H1 (cell line): ENCODE measurements at regions not wholly inside any gene's neighbourhood (a gene's known extent, or its start where the extent isn't known, plus 50 kb on each side); places are given as distances from the start of the nearest gene placed in this dataset.
"Not testable (repeated sequence)": the region's sequence is repeated elsewhere in the genome, so short reads cannot be mapped to it uniquely, and the experiment has no call there.

Source experiments
- CTCF ChIA-PET: fragments of 300-600 bp; sonication (Branson Sonifier 250); formaldehyde crosslinking; loops from one replicate; lab custom pipeline; 2021; ENCODE audit not compliant: partially characterized antibody; lab: Charles Lee
- POLR2A ChIA-PET: fragments of 300-600 bp; sonication (Branson Sonifier 250); formaldehyde crosslinking; loops from one replicate; lab custom pipeline; 2021; ENCODE audit warnings: inconsistent platforms; ENCODE audit not compliant: partially characterized antibody; lab: Charles Lee
- DNase-seq, 2 experiments: peaks; one replicate each; pipeline versions ENCODE4 v3.0.0 to v3.0.0-alpha.2; 2010 to 2022; ENCODE audit warnings: low spot score in 2 of 2, low read depth in 1 of 2, mixed read lengths in 1 of 2
- FAIRE-seq: peaks from 2 replicates; lab custom pipeline; 2011; peaks lifted over from hg19 to GRCh38; lab: Jason Lieb, UNC
- H2AFZ ChIP-seq: 2 replicates; pipeline ENCODE4 v1.8.1; 2012; ENCODE audit warnings: low read length, inconsistent platforms
- H2AK5ac ChIP-seq: 2 replicates; pipeline ENCODE4 v1.6.1; 2013; ENCODE audit warnings: low read depth, low read length
- H2BK120ac ChIP-seq: replicated peaks from 2 replicates; pipeline ENCODE3; 2013; ENCODE audit warnings: low read depth, low read length, inconsistent platforms
- H2BK12ac ChIP-seq: 2 replicates; pipeline ENCODE4 v1.6.1; 2013; ENCODE audit warnings: low read depth, low read length
- H2BK15ac ChIP-seq: 2 replicates; pipeline ENCODE4 v1.6.1; 2013; ENCODE audit warnings: low read length
- H2BK20ac ChIP-seq: 2 replicates; pipeline ENCODE4 v1.6.1; 2013; ENCODE audit warnings: low read length
- H2BK5ac ChIP-seq: 2 replicates; pipeline ENCODE4 v1.6.1; 2013; ENCODE audit warnings: low read depth, low read length
- H3K14ac ChIP-seq: 2 replicates; pipeline ENCODE4 v1.6.1; 2013; ENCODE audit warnings: inconsistent platforms; ENCODE audit not compliant: insufficient read length
- H3K18ac ChIP-seq: 2 replicates; pipeline ENCODE4 v1.6.1; 2013; ENCODE audit warnings: low read length; ENCODE audit errors: extremely low read depth
- H3K23ac ChIP-seq: 2 replicates; pipeline ENCODE4 v1.6.1; 2013; ENCODE audit warnings: inconsistent platforms; ENCODE audit not compliant: insufficient read length
- H3K23me2 ChIP-seq: 2 replicates; pipeline ENCODE4 v1.6.1; 2013; ENCODE audit warnings: low read depth, low read length
- H3K27ac ChIP-seq: 2 replicates; pipeline ENCODE4 v1.6.1; 2011; ENCODE audit warnings: low read depth, low read length, inconsistent platforms
- H3K27me3 ChIP-seq, 4 experiments: replicated peaks in 1 of 4; 1 replicate in 1 of 4; 2 replicates in 3 of 4; pipeline versions ENCODE4 v1.6.1 to v1.8.1; 2011 to 2013; ENCODE audit warnings: low read length in 3 of 4, mild to moderate bottlenecking in 3 of 4, inconsistent platforms in 2 of 4, mixed read lengths in 2 of 4, moderate library complexity in 1 of 4; ENCODE audit not compliant: control insufficient read depth in 3 of 4, insufficient read depth in 3 of 4; ENCODE audit errors: extremely low read depth in 1 of 4
- H3K36me3 ChIP-seq, 4 experiments: 2 replicates each; pipeline versions ENCODE4 v1.6.1 to v1.8.1; 2011 to 2013; ENCODE audit warnings: mild to moderate bottlenecking in 4 of 4, low read length in 3 of 4, moderate library complexity in 2 of 4, control low read depth in 1 of 4, inconsistent platforms in 1 of 4; ENCODE audit not compliant: insufficient read depth in 4 of 4, control insufficient read depth in 2 of 4
- H3K4ac ChIP-seq: replicated peaks from 2 replicates; pipeline ENCODE3; 2013; ENCODE audit warnings: low read length, low read depth, mixed read lengths, inconsistent platforms; ENCODE audit not compliant: insufficient read length
- H3K4me1 ChIP-seq, 4 experiments: replicated peaks in 1 of 4; 1 replicate in 1 of 4; 2 replicates in 3 of 4; pipeline versions ENCODE4 v1.6.1 to v1.8.1; 2011 to 2013; ENCODE audit warnings: low read length in 3 of 4, inconsistent platforms in 2 of 4, mixed read lengths in 1 of 4; ENCODE audit not compliant: insufficient read depth in 4 of 4, control insufficient read depth in 3 of 4
- H3K4me2 ChIP-seq, 2 experiments: 2 replicates each; pipeline versions ENCODE4 v1.6.1 to v1.8.1; 2011 to 2013; ENCODE audit warnings: low read depth in 2 of 2, low read length in 2 of 2, control low read depth in 1 of 2, inconsistent platforms in 1 of 2, mild to moderate bottlenecking in 1 of 2; ENCODE audit not compliant: insufficient read depth in 1 of 2
- H3K4me3 ChIP-seq, 4 experiments: fragments of 200-600, 300-600 bp in 1 of 4; sonication (generic), shearing (Covaris generic), sonication (Bioruptor Twin) in 1 of 4; 2 replicates each; pipeline versions ENCODE4 v1.5.1 to v1.8.1; 2011 to 2016; ENCODE audit warnings: low read length in 4 of 4, low read depth in 3 of 4, control low read depth in 2 of 4, inconsistent platforms in 2 of 4, mild to moderate bottlenecking in 2 of 4, mixed read lengths in 1 of 4, moderate library complexity in 1 of 4; ENCODE audit not compliant: insufficient read depth in 2 of 4; ENCODE audit errors: extremely low read depth in 1 of 4
- H3K56ac ChIP-seq: replicated peaks from 2 replicates; pipeline ENCODE3; 2013; ENCODE audit warnings: low read depth, mild to moderate bottlenecking, mixed read lengths, low read length, inconsistent platforms; ENCODE audit not compliant: insufficient read length
- H3K79me1 ChIP-seq: 2 replicates; pipeline ENCODE4 v1.6.1; 2013; ENCODE audit warnings: low read depth, low read length, control low read depth
- H3K79me2 ChIP-seq, 2 experiments: 2 replicates each; pipeline versions ENCODE4 v1.6.1 to v1.8.1; 2012 to 2013; ENCODE audit warnings: low read length in 2 of 2, mild to moderate bottlenecking in 2 of 2, inconsistent platforms in 1 of 2; ENCODE audit not compliant: insufficient read depth in 2 of 2, control insufficient read depth in 1 of 2
- H3K9ac ChIP-seq, 4 experiments: replicated peaks in 1 of 4; 1 replicate in 1 of 4; 2 replicates in 3 of 4; pipeline versions ENCODE4 v1.6.1 to v1.8.1; 2011 to 2013; ENCODE audit warnings: low read depth in 3 of 4, low read length in 3 of 4, control low read depth in 2 of 4, mild to moderate bottlenecking in 2 of 4, moderate library complexity in 2 of 4, inconsistent platforms in 1 of 4; ENCODE audit errors: extremely low read depth in 1 of 4
- H3K9me3 ChIP-seq, 2 experiments: 2 replicates each; pipeline versions ENCODE4 v1.6.1 to v1.8.1; 2012 to 2013; ENCODE audit warnings: mild to moderate bottlenecking in 2 of 2, moderate library complexity in 2 of 2, control low read depth in 1 of 2, inconsistent platforms in 1 of 2, low read depth in 1 of 2, low read length in 1 of 2, mixed read lengths in 1 of 2; ENCODE audit not compliant: insufficient read depth in 2 of 2
- H4K20me1 ChIP-seq, 2 experiments: replicated peaks in 1 of 2; 2 replicates each; pipeline versions ENCODE3 to v1.8.1; 2011 to 2013; ENCODE audit warnings: inconsistent platforms in 2 of 2, low read length in 2 of 2, mild to moderate bottlenecking in 1 of 2; ENCODE audit not compliant: insufficient read depth in 2 of 2, control insufficient read depth in 1 of 2
- H4K5ac ChIP-seq: 2 replicates; pipeline ENCODE4 v1.6.1; 2013; ENCODE audit warnings: low read length, low read depth, mixed read lengths, inconsistent platforms; ENCODE audit not compliant: insufficient read length
- H4K8ac ChIP-seq: 2 replicates; pipeline ENCODE4 v1.8.0; 2013; ENCODE audit warnings: mild to moderate bottlenecking, moderate library complexity, low read length, inconsistent platforms; ENCODE audit not compliant: insufficient read depth; ENCODE audit errors: extremely low read depth
- H4K91ac ChIP-seq: replicated peaks from 2 replicates; pipeline ENCODE3; 2013; ENCODE audit warnings: low read length, mixed read lengths, inconsistent platforms; ENCODE audit not compliant: insufficient read length
- ATF3 ChIP-seq: IDR thresholded peaks from 2 replicates; pipeline ENCODE4 v1.6.1; 2011; ENCODE audit warnings: low read depth, mild to moderate bottlenecking, low read length; ENCODE audit not compliant: insufficient read depth
- CTCF ChIP-seq, 3 experiments: IDR thresholded peaks; 1 replicate in 2 of 3; 2 replicates in 1 of 3; pipeline versions ENCODE4 v1.5.1 to v1.6.1; 2011; ENCODE audit warnings: low read length in 3 of 3, mild to moderate bottlenecking in 3 of 3, inconsistent platforms in 2 of 3, low read depth in 1 of 3, moderate library complexity in 1 of 3; ENCODE audit not compliant: insufficient read depth in 1 of 3; ENCODE audit errors: control extremely low read depth in 1 of 3
- POLR2A ChIP-seq, 2 experiments: IDR thresholded peaks; 1 replicate in 1 of 2; 2 replicates in 1 of 2; pipeline ENCODE4 v1.6.1; 2011; ENCODE audit warnings: low read depth in 2 of 2, low read length in 2 of 2, mild to moderate bottlenecking in 2 of 2; ENCODE audit errors: control extremely low read depth in 1 of 2
- POLR2AphosphoS5 ChIP-seq: IDR thresholded peaks from 2 replicates; pipeline ENCODE4 v1.6.1; 2011; ENCODE audit warnings: low read depth, low read length
- SIRT6 ChIP-seq: IDR thresholded peaks from one replicate; pipeline ENCODE4 v1.7.1; 2012; ENCODE audit warnings: low read length, inconsistent platforms
- SUZ12 ChIP-seq: fragments of 200-600 bp; sonication (generic); IDR thresholded peaks from 2 replicates; pipeline ENCODE4 v1.6.1; 2012; ENCODE audit warnings: mild to moderate bottlenecking, inconsistent platforms, low read length, moderate library complexity, mixed read lengths
- TAF7 ChIP-seq: optimal IDR thresholded peaks from 2 replicates; pipeline ENCODE3; 2011; ENCODE audit warnings: low read depth, mild to moderate bottlenecking, inconsistent platforms, low read length, moderate library complexity, borderline replicate concordance
- TCF12 ChIP-seq: IDR thresholded peaks from 2 replicates; pipeline ENCODE4 v1.6.1; 2011; ENCODE audit warnings: low read depth, mild to moderate bottlenecking, low read length
- YY1 ChIP-seq: IDR thresholded peaks from 2 replicates; pipeline ENCODE4 v1.6.1; 2011; ENCODE audit warnings: low read depth, mild to moderate bottlenecking, low read length
- WGBS, 2 experiments: shearing (Covaris generic) in 1 of 2; methylation state at CpG; one replicate each; pipeline versions ENCODE4 v1.1.6 to v1.1.7; 2013 to 2015; ENCODE audit warnings: low lambda C conversion rate in 2 of 2, mixed read lengths in 2 of 2, inconsistent platforms in 1 of 2, low coverage in 1 of 2, missing lambda C conversion rate in 1 of 2; ENCODE audit not compliant: insufficient replicate concordance in 2 of 2, insufficient coverage in 1 of 2, insufficient read length in 1 of 2; ENCODE audit errors: extremely low coverage in 1 of 2, missing lambda C conversion rate in 1 of 2; 5-methylcytosine and 5-hydroxymethylcytosine counted together

- TF ChIP-seq CTCF (IDR thresholded peaks at IDR 0.05; ENCODE audit: control extremely low read depth in 1 of 3, insufficient read depth in 1 of 3, low read depth in 1 of 3, low read length in 3 of 3) (no peak), TAF7 (no peak), SUZ12 (no peak), POLR2A (IDR thresholded peaks at IDR 0.05; ENCODE audit: control extremely low read depth in 1 of 2, low read depth in 2 of 2, low read length in 2 of 2) (no peak), POLR2AphosphoS5 (no peak), YY1 (no peak), TCF12 (no peak), SIRT6 (no peak), ATF3 (no peak)
- TF ChIP-seq, all 59 proteins: peak for 0
Measured at GRCh38 chr2:132009177-132009873, 152.4 kb downstream of the ANKRD30BL start (continued).

GRCh38 chr2:131990751-131991150 lies 171.0 kb downstream of the ANKRD30BL start:
- H3K9me3 ChIP-seq, H2AFZ ChIP-seq, H3K23me2 ChIP-seq, H3K56ac ChIP-seq, H4K8ac ChIP-seq, H2AK5ac ChIP-seq, H2BK12ac ChIP-seq, H2BK120ac ChIP-seq, POLR2A ChIA-PET, H3K4me1 ChIP-seq, H3K79me2 ChIP-seq, H4K20me1 ChIP-seq, H3K36me3 ChIP-seq, H3K18ac ChIP-seq, H3K4ac ChIP-seq, H2BK20ac ChIP-seq, CTCF ChIA-PET, H3K14ac ChIP-seq, H2BK5ac ChIP-seq, H3K4me2 ChIP-seq, H3K9ac ChIP-seq, DNase-seq, H4K91ac ChIP-seq, H2BK15ac ChIP-seq, H4K5ac ChIP-seq, H3K4me3 ChIP-seq, H3K27me3 ChIP-seq, FAIRE-seq, H3K23ac ChIP-seq, H3K27ac ChIP-seq, H3K79me1 ChIP-seq: not testable (repeated sequence)
- 50% methylated on average over 1 of the region's 1 CpG; no CpG with 5 or more reads in 1 of the 2 experiments for WGBS, 2 experiments
